Trophoblast cell (in vitro differentiated cells and primary cell): ENCODE measurements at regions not wholly inside any gene's neighbourhood (a gene's known extent, or its start where the extent isn't known, plus 50 kb on each side); places are given as distances from the start of the nearest gene placed in this dataset.
"Not testable (repeated sequence)": the region's sequence is repeated elsewhere in the genome, so short reads cannot be mapped to it uniquely, and the experiment has no call there.

ENCODE experiments used
- DNase-seq, 2 donors: peaks; one replicate each; pipeline ENCODE4 v3.0.0-alpha.2; 2016
- H2AFZ ChIP-seq: 2 replicates; pipeline ENCODE4 v1.6.1; 2013; ENCODE audit warnings: low read length, moderate library complexity, mild to moderate bottlenecking; ENCODE audit not compliant: insufficient read depth, poor library complexity
- H2AK5ac ChIP-seq: 2 replicates; pipeline ENCODE4 v1.6.1; 2013; ENCODE audit warnings: mild to moderate bottlenecking, low read length
- H2BK120ac ChIP-seq: 2 replicates; pipeline ENCODE4 v1.6.1; 2013; ENCODE audit warnings: low read length, mild to moderate bottlenecking, moderate library complexity; ENCODE audit not compliant: insufficient read depth, poor library complexity
- H2BK12ac ChIP-seq: 2 replicates; pipeline ENCODE4 v1.6.1; 2013; ENCODE audit warnings: mild to moderate bottlenecking, low read length, moderate library complexity
- H2BK5ac ChIP-seq: 2 replicates; pipeline ENCODE4 v1.6.1; 2013; ENCODE audit warnings: low read length, low read depth, moderate library complexity, mild to moderate bottlenecking; ENCODE audit not compliant: poor library complexity
- H3K14ac ChIP-seq: 2 replicates; pipeline ENCODE4 v1.6.1; 2013; ENCODE audit warnings: mild to moderate bottlenecking, low read length
- H3K18ac ChIP-seq: 2 replicates; pipeline ENCODE4 v1.6.1; 2013; ENCODE audit warnings: mild to moderate bottlenecking, low read length
- H3K23ac ChIP-seq: 2 replicates; pipeline ENCODE4 v1.6.1; 2013; ENCODE audit warnings: low read length
- H3K27ac ChIP-seq: 2 replicates; pipeline ENCODE4 v1.5.1; 2013; ENCODE audit warnings: low read depth, mild to moderate bottlenecking, inconsistent platforms, low read length, moderate library complexity
- H3K27me3 ChIP-seq: 2 replicates; pipeline ENCODE4 v1.6.1; 2013; ENCODE audit warnings: inconsistent platforms, mild to moderate bottlenecking, low read length, moderate library complexity; ENCODE audit not compliant: insufficient read depth
- H3K36me3 ChIP-seq, 2 experiments: 1 replicate in 1 of 2; 2 replicates in 1 of 2; pipeline ENCODE4 v1.6.1; 2013; ENCODE audit warnings: low read length in 2 of 2, mild to moderate bottlenecking in 2 of 2, moderate library complexity in 1 of 2; ENCODE audit not compliant: insufficient read depth in 2 of 2, control insufficient read depth in 1 of 2
- H3K4ac ChIP-seq: 2 replicates; pipeline ENCODE4 v1.6.1; 2013; ENCODE audit warnings: low read depth, mild to moderate bottlenecking, low read length, moderate library complexity
- H3K4me1 ChIP-seq, 2 experiments: 1 replicate in 1 of 2; 2 replicates in 1 of 2; pipeline ENCODE4 v1.6.1; 2013; ENCODE audit warnings: low read length in 2 of 2, mild to moderate bottlenecking in 2 of 2, moderate library complexity in 1 of 2; ENCODE audit not compliant: insufficient read depth in 2 of 2, control insufficient read depth in 1 of 2
- H3K4me2 ChIP-seq: 2 replicates; pipeline ENCODE4 v1.6.1; 2013; ENCODE audit warnings: inconsistent platforms, mild to moderate bottlenecking, low read length, moderate library complexity
- H3K4me3 ChIP-seq: 2 replicates; pipeline ENCODE4 v1.5.1; 2013; ENCODE audit warnings: mild to moderate bottlenecking, low read depth, low read length, inconsistent platforms
- H3K79me1 ChIP-seq: one replicate; pipeline ENCODE4 v1.6.1; 2013; ENCODE audit warnings: low read length
- H3K79me2 ChIP-seq: 2 replicates; pipeline ENCODE4 v1.6.1; 2013; ENCODE audit warnings: low read length, mild to moderate bottlenecking; ENCODE audit not compliant: control insufficient read depth, insufficient read depth, poor library complexity
- H3K9ac ChIP-seq: 2 replicates; pipeline ENCODE4 v1.6.1; 2013; ENCODE audit warnings: mild to moderate bottlenecking, low read length
- H3K9me3 ChIP-seq: 2 replicates; pipeline ENCODE4 v1.6.1; 2013; ENCODE audit warnings: low read depth, mild to moderate bottlenecking, control low read depth, inconsistent platforms, low read length; ENCODE audit not compliant: insufficient read depth
- H4K12ac ChIP-seq: 2 replicates; pipeline ENCODE4 v1.6.1; 2013; ENCODE audit warnings: low read depth, mild to moderate bottlenecking, low read length, moderate library complexity
- H4K8ac ChIP-seq: 2 replicates; pipeline ENCODE4 v1.6.1; 2013; ENCODE audit warnings: low read depth, mild to moderate bottlenecking, low read length, moderate library complexity
- H4K91ac ChIP-seq: one replicate; pipeline ENCODE4 v1.6.1; 2013; ENCODE audit warnings: low read depth, mild to moderate bottlenecking, low read length, moderate library complexity
- WGBS: extraction: QIAGEN DNeasy Blood & Tissue Kit; methylation state at CpG from one replicate; pipeline ENCODE4 v1.1.7; 2013; ENCODE audit warnings: missing lambda C conversion rate; ENCODE audit not compliant: insufficient read length, insufficient coverage; ENCODE audit errors: extremely low coverage; 5-methylcytosine and 5-hydroxymethylcytosine counted together

DNA sequence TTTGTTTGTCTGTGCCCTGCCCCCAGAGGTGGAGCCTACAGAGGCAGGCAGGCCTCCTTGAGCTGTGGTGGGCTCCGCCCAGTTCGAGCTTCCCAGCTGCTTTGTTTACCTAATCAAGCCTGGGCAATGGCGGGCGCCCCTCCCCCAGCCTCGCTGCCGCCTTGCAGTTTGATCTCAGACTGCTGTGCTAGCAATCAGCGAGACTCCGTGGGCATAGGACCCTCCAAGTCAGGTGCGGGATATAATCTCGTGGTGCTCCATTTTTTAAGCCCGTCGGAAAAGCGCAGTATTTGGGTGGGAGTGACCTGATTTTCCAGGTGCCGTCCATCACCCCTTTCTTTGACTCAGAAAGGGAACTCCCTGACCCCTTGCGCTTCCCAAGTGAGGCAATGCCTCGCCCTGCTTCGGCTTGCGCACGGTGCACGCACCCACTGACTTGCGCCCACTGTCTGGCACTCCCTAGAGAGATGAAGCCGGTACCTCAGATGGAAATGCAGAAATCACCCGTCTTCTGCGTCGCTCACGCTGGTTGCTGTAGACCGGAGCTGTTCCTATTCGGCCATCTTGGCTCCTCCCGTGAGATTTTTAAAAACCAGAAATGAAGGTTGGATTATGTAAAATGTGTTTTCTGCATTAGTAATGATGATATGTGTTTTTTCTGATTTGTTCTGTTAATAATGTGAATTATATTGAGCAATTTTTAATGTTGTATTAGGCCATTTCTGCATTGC is 59.7 kb downstream of the CYTL1 start:
- not testable (repeated sequence) for H2BK5ac ChIP-seq, H2AK5ac ChIP-seq, H3K4me2 ChIP-seq, H3K9ac ChIP-seq, H3K27ac ChIP-seq, H3K4ac ChIP-seq, H3K4me1 ChIP-seq, H3K36me3 ChIP-seq, H2BK120ac ChIP-seq, H3K27me3 ChIP-seq, DNase-seq, H4K8ac ChIP-seq, H3K14ac ChIP-seq, H2BK12ac ChIP-seq, H3K23ac ChIP-seq, H4K91ac ChIP-seq, H4K12ac ChIP-seq, H3K9me3 ChIP-seq, H3K18ac ChIP-seq, H3K79me2 ChIP-seq, H2AFZ ChIP-seq, H3K4me3 ChIP-seq, H3K79me1 ChIP-seq
- no CpG with 5 or more reads among the region's 29 CpGs for WGBS

DNA sequence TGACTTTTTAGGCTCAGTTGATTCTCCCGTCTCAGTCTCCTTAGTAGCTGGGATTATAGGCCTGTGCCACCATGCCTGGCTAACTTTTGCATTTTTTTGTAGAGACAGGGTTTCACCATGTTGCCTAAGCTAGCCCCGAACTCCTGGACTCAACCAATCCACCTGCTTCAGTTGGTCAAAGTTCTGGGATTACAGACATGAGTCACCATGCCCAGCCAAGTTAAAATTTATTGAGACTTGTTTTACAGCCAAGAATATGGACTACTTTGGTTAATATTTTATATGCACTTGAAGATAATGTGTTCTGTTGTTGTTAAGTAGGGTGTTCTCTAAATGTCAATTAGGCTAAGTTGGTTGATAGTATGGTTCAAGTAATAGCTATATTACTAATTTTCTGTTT is 58.7 kb downstream of the CYTL1 start:
- H2BK12ac ChIP-seq = no peak overlapping the region
- H3K18ac ChIP-seq = no peak overlapping the region
- H3K4me2 ChIP-seq = no peak overlapping the region
- no peak overlapping the region for H3K4me3 ChIP-seq
- H2AFZ ChIP-seq = no peak overlapping the region
- H3K79me2 ChIP-seq = no peaks in the 10 kb centered on the region
- H4K12ac ChIP-seq = no peak overlapping the region
- no peak overlapping the region for H4K8ac ChIP-seq
- H3K4ac ChIP-seq = no peak overlapping the region
- no peak for DNase-seq
- no peak overlapping the region for H3K27ac ChIP-seq
- H3K36me3 ChIP-seq = no peaks in the 10 kb centered on the region
- H2AK5ac ChIP-seq = no peak overlapping the region
- no peak overlapping the region for H3K14ac ChIP-seq
- no peak overlapping the region for H2BK5ac ChIP-seq
- no peaks in the 10 kb centered on the region for H3K79me1 ChIP-seq
- H3K4me1 ChIP-seq = no peaks in the 10 kb centered on the region
- no peak overlapping the region for H3K23ac ChIP-seq
- no peak overlapping the region for H2BK120ac ChIP-seq
- no peak overlapping the region for H4K91ac ChIP-seq
- no peak overlapping the region for H3K9ac ChIP-seq
- no CpG with 5 or more reads among the region's 2 CpGs for WGBS
- no peaks in the 10 kb centered on the region for H3K27me3 ChIP-seq
- peaks cover 3% of the 10 kb centered on the region for H3K9me3 ChIP-seq

- Histone ChIP-seq H3K79me1 (no peaks in the 10 kb centered on the region), H3K27me3 (no peaks in the 10 kb centered on the region), H3K4ac (no peak overlapping the region), H4K8ac (no peak overlapping the region), H3K36me3 (no peaks in the 10 kb centered on the region), H3K23ac (no peak overlapping the region), H3K14ac (no peak overlapping the region), H2AK5ac (no peak overlapping the region), H2BK120ac (no peak overlapping the region), H3K4me2 (no peak overlapping the region), H2AFZ (no peak overlapping the region), H3K9ac (no peak overlapping the region), H4K91ac (no peak overlapping the region), H3K79me2 (no peaks in the 10 kb centered on the region), H3K27ac (no peak overlapping the region), H3K18ac (no peak overlapping the region), H2BK12ac (no peak overlapping the region), H3K4me1 (no peaks in the 10 kb centered on the region), H3K4me3 (no peak overlapping the region), H2BK5ac (no peak overlapping the region), H3K9me3 (peaks cover 3% of the 10 kb centered on the region), H4K12ac (no peak overlapping the region)
- DNase-seq = no peak
- no CpG with 5 or more reads among the region's 1 CpG for WGBS
These were observed 57.3 kb downstream of the CYTL1 start for GRCh38 chr4:4961936-4962335.

DNA sequence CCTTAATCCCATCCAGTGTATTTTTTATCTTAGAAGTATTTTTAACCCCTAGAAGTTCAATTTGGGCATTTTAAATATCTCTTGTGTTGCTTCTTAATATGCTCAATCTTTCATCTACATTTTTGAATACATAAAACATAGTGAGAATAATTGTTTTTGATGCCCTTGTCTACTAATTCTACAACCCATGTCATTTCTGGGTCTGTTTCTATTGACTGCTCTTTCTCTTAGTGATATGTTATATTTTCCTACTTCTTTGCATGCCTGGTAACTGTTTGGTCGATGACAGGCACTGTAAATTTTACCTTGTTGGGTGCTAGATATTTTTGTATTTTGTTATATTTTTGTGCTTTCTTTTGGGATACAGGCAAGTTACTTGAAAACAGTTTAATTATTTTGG is 56.3 kb downstream of the CYTL1 start:
- Histone ChIP-seq H4K91ac (no peak overlapping the region), H3K4me2 (no peak overlapping the region), H4K12ac (no peak overlapping the region), H3K4me3 (no peak overlapping the region), H2AFZ (no peak overlapping the region), H3K27ac (no peak overlapping the region), H3K36me3 (no peaks in the 10 kb centered on the region), H3K9me3 (peaks cover 3% of the 10 kb centered on the region), H2AK5ac (no peak overlapping the region), H2BK120ac (no peak overlapping the region), H3K27me3 (no peaks in the 10 kb centered on the region), H4K8ac (no peak overlapping the region), H3K18ac (no peak overlapping the region), H3K4me1 (no peaks in the 10 kb centered on the region), H3K14ac (no peak overlapping the region), H2BK12ac (no peak overlapping the region), H3K4ac (no peak overlapping the region), H3K9ac (no peak overlapping the region), H3K79me2 (no peaks in the 10 kb centered on the region), H2BK5ac (no peak overlapping the region), H3K23ac (no peak overlapping the region), H3K79me1 (no peaks in the 10 kb centered on the region)
- WGBS = no CpG with 5 or more reads among the region's 1 CpG
- DNase-seq = no peak
